ENCODE measurements at regions not wholly inside any gene's neighbourhood (a gene's known extent, or its start where the extent isn't known, plus 50 kb on each side); places are given as distances from the start of the nearest gene placed in this dataset.

DNA sequence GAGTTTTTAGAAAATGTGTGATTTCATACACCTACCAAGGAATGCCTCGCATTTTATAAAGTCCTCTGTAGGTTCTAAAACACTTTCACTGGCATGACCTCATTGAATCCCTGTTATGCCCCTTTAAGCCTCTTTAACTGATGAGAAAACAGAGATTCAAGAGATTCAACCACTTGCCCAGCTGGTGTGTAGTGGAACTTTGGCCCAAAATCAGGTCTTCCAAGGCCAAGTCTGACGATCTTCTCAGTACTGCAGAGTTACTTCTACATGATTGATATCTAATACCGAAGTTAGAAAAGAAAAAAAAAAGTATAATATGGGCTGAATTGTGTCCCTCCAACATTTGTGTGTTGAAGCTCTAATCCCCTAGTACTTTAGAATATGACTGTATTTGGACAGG, 202.0 kb downstream of the WDR11 start:
- no peaks in the 10 kb centered on the region for H3K27me3 ChIP-seq (ENCODE audit: control insufficient read depth, insufficient read depth, low read length)
- no peaks in the 10 kb centered on the region for H3K4me1 ChIP-seq
- no peaks in the 10 kb centered on the region for H3K36me3 ChIP-seq (ENCODE audit: control insufficient read depth, insufficient read depth, low read length)
- TF ChIP-seq, protein P1, sequence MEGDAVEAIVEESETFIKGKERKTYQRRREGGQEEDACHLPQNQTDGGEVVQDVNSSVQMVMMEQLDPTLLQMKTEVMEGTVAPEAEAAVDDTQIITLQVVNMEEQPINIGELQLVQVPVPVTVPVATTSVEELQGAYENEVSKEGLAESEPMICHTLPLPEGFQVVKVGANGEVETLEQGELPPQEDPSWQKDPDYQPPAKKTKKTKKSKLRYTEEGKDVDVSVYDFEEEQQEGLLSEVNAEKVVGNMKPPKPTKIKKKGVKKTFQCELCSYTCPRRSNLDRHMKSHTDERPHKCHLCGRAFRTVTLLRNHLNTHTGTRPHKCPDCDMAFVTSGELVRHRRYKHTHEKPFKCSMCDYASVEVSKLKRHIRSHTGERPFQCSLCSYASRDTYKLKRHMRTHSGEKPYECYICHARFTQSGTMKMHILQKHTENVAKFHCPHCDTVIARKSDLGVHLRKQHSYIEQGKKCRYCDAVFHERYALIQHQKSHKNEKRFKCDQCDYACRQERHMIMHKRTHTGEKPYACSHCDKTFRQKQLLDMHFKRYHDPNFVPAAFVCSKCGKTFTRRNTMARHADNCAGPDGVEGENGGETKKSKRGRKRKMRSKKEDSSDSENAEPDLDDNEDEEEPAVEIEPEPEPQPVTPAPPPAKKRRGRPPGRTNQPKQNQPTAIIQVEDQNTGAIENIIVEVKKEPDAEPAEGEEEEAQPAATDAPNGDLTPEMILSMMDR (IDR thresholded peaks at IDR 0.05), result no peak
- H3K9me3 ChIP-seq (ENCODE audit: control insufficient read depth, low read length), result no peaks in the 10 kb centered on the region
- H3K27ac ChIP-seq, result no peak overlapping the region
- H3K4me3 ChIP-seq (ENCODE audit: low read depth, low read length), result no peak overlapping the region
- no peak overlapping the region for H3K4me2 ChIP-seq (ENCODE audit: low read length)
- H2AFZ ChIP-seq, result no peak overlapping the region
- no peak overlapping the region for H3K9ac ChIP-seq
- H3K79me2 ChIP-seq, result no peaks in the 10 kb centered on the region

DNA sequence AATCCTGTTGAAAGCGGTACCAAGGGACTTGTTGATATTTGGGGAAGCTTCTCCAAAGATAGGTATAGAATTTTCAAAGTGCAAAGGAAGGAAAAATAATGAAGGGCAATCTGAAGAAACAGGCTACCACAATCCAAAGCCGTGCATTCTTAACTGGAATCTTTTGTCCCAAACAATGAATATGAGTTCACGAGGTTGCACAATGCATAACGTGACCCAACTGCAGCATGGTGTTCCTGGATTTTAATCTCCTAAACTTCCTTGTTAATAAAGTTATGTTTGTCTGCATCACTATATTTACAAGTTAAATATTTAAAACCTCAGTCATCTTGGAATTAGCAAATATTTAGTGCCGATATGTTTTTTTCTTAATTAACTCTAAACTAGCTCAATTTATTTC, 203.7 kb downstream of the WDR11 start:
- Histone ChIP-seq H2AFZ (no peak overlapping the region), H3K4me3 (ENCODE audit: low read depth, low read length) (no peak overlapping the region)

DNA sequence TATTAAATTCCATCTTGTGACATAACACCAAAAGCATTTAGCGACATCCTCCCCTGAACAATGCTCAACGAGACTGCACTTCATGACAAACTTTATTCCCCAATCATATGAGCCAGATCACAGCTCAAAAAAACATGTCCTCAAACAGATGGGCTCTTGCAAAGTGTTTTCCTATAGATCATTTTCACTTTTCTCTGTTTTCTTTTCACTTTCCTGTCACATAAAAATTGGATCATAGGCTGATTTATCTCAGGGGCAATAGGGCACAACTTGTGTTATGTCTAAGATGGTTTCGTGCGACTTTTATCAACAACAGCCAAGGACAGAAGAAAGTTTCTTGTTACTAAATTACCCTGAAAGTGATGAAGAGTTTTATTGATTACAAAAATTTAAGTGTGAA, 206.1 kb downstream of the WDR11 start:
- Histone ChIP-seq H3K9ac (no peak overlapping the region), H3K79me2 (no peaks in the 10 kb centered on the region), H3K36me3 (ENCODE audit: control insufficient read depth, insufficient read depth, low read length) (no peaks in the 10 kb centered on the region), H2AFZ (no peak overlapping the region), H3K4me1 (no peaks in the 10 kb centered on the region), H3K9me3 (ENCODE audit: control insufficient read depth, low read length) (no peaks in the 10 kb centered on the region), H3K27ac (no peak overlapping the region), H3K4me2 (ENCODE audit: low read length) (no peak overlapping the region), H3K27me3 (ENCODE audit: control insufficient read depth, insufficient read depth, low read length) (no peaks in the 10 kb centered on the region), H3K4me3 (ENCODE audit: low read depth, low read length) (no peak overlapping the region)
- TF ChIP-seq, protein P1 (IDR thresholded peaks at IDR 0.05), result no peak

More for the DNA sequence above, 203.7 kb downstream of the WDR11 start:
- no peaks in the 10 kb centered on the region for H3K4me1 ChIP-seq
- no peak overlapping the region for H3K4me2 ChIP-seq (ENCODE audit: low read length)
- no peaks in the 10 kb centered on the region for H3K79me2 ChIP-seq
- no peak overlapping the region for H3K9ac ChIP-seq
- no peaks in the 10 kb centered on the region for H3K27me3 ChIP-seq (ENCODE audit: control insufficient read depth, insufficient read depth, low read length)
- no peaks in the 10 kb centered on the region for H3K36me3 ChIP-seq (ENCODE audit: control insufficient read depth, insufficient read depth, low read length)
- TF ChIP-seq, protein P1 (IDR thresholded peaks at IDR 0.05), result no peak
- no peak overlapping the region for H3K27ac ChIP-seq
- H3K9me3 ChIP-seq (ENCODE audit: control insufficient read depth, low read length), result no peaks in the 10 kb centered on the region

DNA sequence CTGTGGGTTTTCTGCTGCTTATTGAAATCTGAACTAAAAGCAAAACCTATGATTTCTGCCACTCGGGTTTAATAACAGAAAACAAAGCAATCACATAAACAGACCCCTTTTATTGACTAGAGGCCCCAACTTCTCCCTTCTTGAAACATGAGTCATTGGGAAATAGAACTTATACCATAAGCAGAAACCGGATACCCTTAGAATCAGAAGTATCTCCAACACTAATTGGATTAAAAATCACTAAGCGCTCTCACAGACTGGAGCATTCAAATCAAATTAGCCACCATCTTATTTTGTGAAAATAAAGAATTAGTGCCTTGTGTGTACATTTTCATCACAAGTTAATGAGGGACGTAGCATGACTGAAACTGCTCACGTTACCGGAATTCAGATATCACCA, 206.9 kb downstream of the WDR11 start:
- H3K27me3 ChIP-seq (ENCODE audit: control insufficient read depth, insufficient read depth, low read length), result no peaks in the 10 kb centered on the region
- no peaks in the 10 kb centered on the region for H3K4me1 ChIP-seq
- no peaks in the 10 kb centered on the region for H3K79me2 ChIP-seq
- H3K36me3 ChIP-seq (ENCODE audit: control insufficient read depth, insufficient read depth, low read length), result no peaks in the 10 kb centered on the region
- no peak overlapping the region for H2AFZ ChIP-seq
- H3K4me3 ChIP-seq (ENCODE audit: low read depth, low read length), result no peak overlapping the region
- TF ChIP-seq, protein P1 (IDR thresholded peaks at IDR 0.05), result no peak
- H3K9me3 ChIP-seq (ENCODE audit: control insufficient read depth, low read length), result no peaks in the 10 kb centered on the region
- no peak overlapping the region for H3K27ac ChIP-seq
- H3K4me2 ChIP-seq (ENCODE audit: low read length), result no peak overlapping the region
- H3K9ac ChIP-seq, result no peak overlapping the region

DNA sequence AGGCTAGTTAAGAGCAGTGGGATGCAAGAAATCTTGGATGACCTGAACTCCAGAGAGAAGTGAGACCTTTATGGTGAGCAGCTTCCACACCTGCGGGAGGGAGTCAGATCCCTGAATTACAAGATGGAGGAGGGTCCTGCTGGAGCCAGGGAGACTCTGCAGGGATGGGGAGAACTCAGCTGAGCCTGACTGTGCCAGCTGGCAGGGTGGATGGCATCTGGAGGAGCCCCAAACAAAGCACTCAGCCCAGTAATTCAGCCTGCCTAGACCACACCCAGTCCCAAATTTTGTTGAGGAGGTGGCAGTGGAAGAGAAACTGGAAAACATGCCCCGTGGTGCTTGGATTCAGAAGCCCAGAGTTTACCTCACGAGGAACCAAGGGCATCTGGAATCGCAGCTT, 208.2 kb downstream of the WDR11 start:
- Histone ChIP-seq H2AFZ (no peak overlapping the region), H3K4me3 (ENCODE audit: low read depth, low read length) (no peak overlapping the region), H3K36me3 (ENCODE audit: control insufficient read depth, insufficient read depth, low read length) (no peaks in the 10 kb centered on the region), H3K27ac (no peak overlapping the region), H3K27me3 (ENCODE audit: control insufficient read depth, insufficient read depth, low read length) (no peaks in the 10 kb centered on the region), H3K9me3 (ENCODE audit: control insufficient read depth, low read length) (no peaks in the 10 kb centered on the region), H3K4me1 (no peaks in the 10 kb centered on the region), H3K9ac (no peak overlapping the region), H3K4me2 (ENCODE audit: low read length) (no peak overlapping the region), H3K79me2 (no peaks in the 10 kb centered on the region)
- TF ChIP-seq, protein P1 (IDR thresholded peaks at IDR 0.05), result no peak
